SH-SY5Y (cell line): ENCODE measurements at regions not wholly inside any gene's neighbourhood (a gene's known extent, or its start where the extent isn't known, plus 50 kb on each side); places are given as distances from the start of the nearest gene placed in this dataset.

Experiments
- GATA2 ChIP-seq: IDR thresholded peaks from 2 replicates; pipeline ENCODE4 v1.6.1; 2011; ENCODE audit warnings: mild to moderate bottlenecking, low read depth, low read length
- GATA3 ChIP-seq: IDR thresholded peaks from 2 replicates; pipeline ENCODE4 v1.6.1; 2011; ENCODE audit warnings: low read depth, mild to moderate bottlenecking, low read length, moderate library complexity

DNA sequence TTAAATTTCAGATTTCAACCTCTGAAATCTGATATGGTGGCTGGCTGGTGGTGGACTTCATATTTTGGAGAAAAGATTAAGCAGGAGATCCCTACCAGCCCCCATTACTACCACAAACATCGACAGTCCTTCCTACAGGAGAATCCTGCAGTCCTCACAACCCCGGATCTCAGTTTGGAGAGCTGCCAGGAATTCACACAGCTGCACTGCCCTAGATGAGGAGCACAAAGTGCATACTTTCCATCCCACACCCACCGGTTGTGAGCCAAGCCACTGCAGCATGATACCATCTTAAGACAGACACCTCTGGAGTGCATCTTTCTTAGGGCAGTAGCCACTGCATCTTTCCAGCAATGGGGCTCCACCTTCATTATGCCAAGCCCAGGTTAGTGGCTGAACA is 185.5 kb upstream of the GPR149 start:
- TF ChIP-seq GATA2: no peak
- TF ChIP-seq GATA3: no peak
